ENCODE measurements at regions not wholly inside any gene's neighbourhood (a gene's known extent, or its start where the extent isn't known, plus 50 kb on each side); places are given as distances from the start of the nearest gene placed in this dataset.

DNA sequence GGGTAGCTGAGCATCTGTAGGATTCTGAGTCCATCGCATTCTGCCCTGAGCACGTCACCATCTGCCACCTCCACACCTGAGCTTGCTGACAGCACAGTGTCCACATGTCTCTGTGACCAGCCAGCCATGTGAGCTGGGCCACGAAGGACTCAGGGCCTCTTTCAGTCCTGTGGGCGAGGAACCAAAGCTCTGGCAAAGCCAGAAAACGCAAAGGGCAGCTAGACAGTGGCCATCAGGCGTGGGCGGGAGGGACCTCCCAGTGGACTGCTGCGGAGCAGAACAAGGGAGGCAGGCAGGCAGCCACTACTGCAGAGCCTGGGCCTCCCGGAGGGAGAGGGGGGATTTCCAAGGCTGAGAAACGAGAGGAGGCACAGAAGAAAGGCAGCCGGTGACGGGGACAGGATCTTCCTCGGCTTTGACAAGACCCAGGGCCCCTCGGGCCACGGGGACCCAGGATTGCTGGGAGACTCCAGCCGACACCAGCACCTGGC lies 274.6 kb upstream of the SALL3 start:
- Histone ChIP-seq H3K27ac (ENCODE audit: low read depth, low read length) (no peak overlapping the region), H3K9ac (ENCODE audit: low read depth, low read length) (no peak overlapping the region), H3K9me3 (ENCODE audit: control insufficient read depth, insufficient read depth, low read length) (peaks cover 8% of the 10 kb centered on the region; the same call in 1 of the 2 replicates), H3K4me1 (ENCODE audit: control insufficient read depth, insufficient read depth, low read length) (peaks cover 16% of the 10 kb centered on the region), H3K4me3 (ENCODE audit: low read depth, low read length) (no peak overlapping the region), H3K36me3 (ENCODE audit: control insufficient read depth, insufficient read depth, low read length) (no peaks in the 10 kb centered on the region), H3K27me3 (ENCODE audit: control insufficient read depth, insufficient read depth, low read length) (no peaks in the 10 kb centered on the region)

DNA sequence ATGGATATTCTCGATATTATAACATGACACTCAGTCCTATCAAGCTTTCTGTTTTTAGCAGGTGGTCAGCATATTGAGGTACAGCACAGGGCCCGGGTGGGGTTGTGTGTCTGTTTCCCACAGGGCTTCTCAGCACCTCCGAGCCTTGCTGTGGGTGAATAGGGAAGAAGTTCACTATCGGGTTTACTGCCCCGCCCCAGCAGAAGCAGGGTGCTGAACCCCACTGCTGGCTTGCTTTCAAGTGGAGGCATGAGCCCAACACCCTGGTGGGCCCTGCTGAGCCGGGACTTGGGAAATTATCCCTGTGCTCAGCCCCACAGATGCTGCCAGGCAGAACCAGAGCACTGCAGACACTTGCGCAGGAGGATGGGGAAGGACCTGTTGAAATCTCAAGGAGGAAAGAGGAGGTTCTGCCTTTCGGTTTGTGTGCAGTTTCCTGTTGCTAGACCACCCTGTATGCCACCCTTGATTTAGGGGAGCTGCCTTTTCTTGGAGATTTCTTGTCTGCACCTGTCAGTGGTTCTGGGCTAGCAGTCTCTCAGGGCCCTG lies 270.3 kb upstream of the SALL3 start:
- H3K4me3 ChIP-seq (ENCODE audit: low read depth, low read length), result no peak overlapping the region
- no peaks in the 10 kb centered on the region for H3K36me3 ChIP-seq (ENCODE audit: control insufficient read depth, insufficient read depth, low read length)
- no peaks in the 10 kb centered on the region for H3K27me3 ChIP-seq (ENCODE audit: control insufficient read depth, insufficient read depth, low read length)

DNA sequence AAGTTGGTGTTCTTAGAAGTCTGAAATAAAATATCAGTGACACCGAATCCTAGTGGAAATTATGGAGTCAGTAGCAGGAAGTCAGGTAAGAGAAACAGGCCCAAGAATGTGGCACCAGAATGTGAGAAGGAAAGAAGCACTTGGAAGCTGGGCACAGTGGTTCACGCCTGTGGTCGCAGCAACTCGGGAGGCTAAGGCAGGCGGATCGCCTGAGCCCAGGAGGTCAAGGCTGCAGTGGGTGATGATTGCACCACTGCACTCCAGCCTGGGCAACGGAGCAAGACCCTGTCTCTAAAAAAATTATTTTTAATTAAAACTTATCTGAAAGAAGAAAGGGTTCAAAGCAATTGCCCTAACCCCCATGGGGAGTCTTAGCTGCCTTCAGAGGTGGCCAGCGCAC lies 268.3 kb upstream of the SALL3 start:
- Histone ChIP-seq H3K9ac (ENCODE audit: low read depth, low read length) (no peak overlapping the region), H3K27ac (ENCODE audit: low read depth, low read length) (no peak overlapping the region), H3K9me3 (ENCODE audit: control insufficient read depth, insufficient read depth, low read length) (peaks cover 8% of the 10 kb centered on the region; the same call in 1 of the 2 replicates), H3K4me3 (ENCODE audit: low read depth, low read length) (no peak overlapping the region), H3K4me1 (ENCODE audit: control insufficient read depth, insufficient read depth, low read length) (no peaks in the 10 kb centered on the region), H3K36me3 (ENCODE audit: control insufficient read depth, insufficient read depth, low read length) (no peaks in the 10 kb centered on the region), H3K27me3 (ENCODE audit: control insufficient read depth, insufficient read depth, low read length) (no peaks in the 10 kb centered on the region)

More for the DNA sequence above, 270.3 kb upstream of the SALL3 start:
- no peak overlapping the region for H3K9ac ChIP-seq (ENCODE audit: low read depth, low read length)
- H3K4me1 ChIP-seq (ENCODE audit: control insufficient read depth, insufficient read depth, low read length), result no peaks in the 10 kb centered on the region
- no peak overlapping the region for H3K27ac ChIP-seq (ENCODE audit: low read depth, low read length)
- peaks cover 8% of the 10 kb centered on the region; the same call in 1 of the 2 replicates for H3K9me3 ChIP-seq (ENCODE audit: control insufficient read depth, insufficient read depth, low read length)

DNA sequence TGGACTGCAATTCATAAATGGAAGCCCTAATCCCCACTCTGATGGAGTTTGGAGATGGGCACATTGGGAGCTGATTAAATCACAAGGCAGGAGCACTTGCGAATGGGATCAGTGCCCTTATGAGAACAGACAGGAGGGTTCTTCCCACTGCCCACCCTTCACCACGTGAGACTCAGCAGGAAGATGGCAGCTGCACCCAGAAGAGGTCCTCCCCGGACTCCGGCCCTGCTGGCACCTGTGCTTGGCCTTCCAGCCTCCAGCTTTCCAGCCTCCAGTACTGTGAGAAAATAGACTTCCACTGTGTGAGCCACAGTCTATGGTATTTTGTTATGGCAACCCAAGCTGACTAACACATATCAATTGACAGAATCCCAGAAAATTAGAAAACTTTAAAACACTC lies 267.6 kb upstream of the SALL3 start:
- Histone ChIP-seq H3K27me3 (ENCODE audit: control insufficient read depth, insufficient read depth, low read length) (no peaks in the 10 kb centered on the region), H3K4me1 (ENCODE audit: control insufficient read depth, insufficient read depth, low read length) (no peaks in the 10 kb centered on the region), H3K9ac (ENCODE audit: low read depth, low read length) (no peak overlapping the region), H3K27ac (ENCODE audit: low read depth, low read length) (no peak overlapping the region), H3K4me3 (ENCODE audit: low read depth, low read length) (no peak overlapping the region), H3K9me3 (ENCODE audit: control insufficient read depth, insufficient read depth, low read length) (peaks cover 8% of the 10 kb centered on the region; the same call in 1 of the 2 replicates), H3K36me3 (ENCODE audit: control insufficient read depth, insufficient read depth, low read length) (no peaks in the 10 kb centered on the region)

DNA sequence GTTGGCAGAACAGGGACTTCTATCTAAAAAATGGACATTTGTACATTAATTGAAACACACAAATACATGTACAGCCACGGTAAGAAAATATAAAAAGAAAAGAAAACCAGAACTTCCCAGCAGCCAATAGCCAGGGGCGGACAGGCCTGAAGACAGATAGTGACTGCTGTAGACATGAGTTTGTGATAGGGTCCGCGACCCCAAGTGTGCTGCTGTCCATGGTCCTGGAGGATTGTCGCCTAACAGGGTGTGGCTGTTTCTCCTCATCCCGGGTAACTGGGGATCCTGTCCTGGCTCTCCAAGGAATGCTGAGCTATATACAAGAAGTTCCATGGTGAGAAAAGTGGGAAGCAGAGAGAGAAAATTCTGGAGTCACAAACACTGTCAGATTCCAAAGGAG lies 266.5 kb upstream of the SALL3 start:
- Histone ChIP-seq H3K9ac (ENCODE audit: low read depth, low read length) (no peak overlapping the region), H3K4me3 (ENCODE audit: low read depth, low read length) (no peak overlapping the region), H3K9me3 (ENCODE audit: control insufficient read depth, insufficient read depth, low read length) (peaks cover 7% of the 10 kb centered on the region; the same call in 1 of the 2 replicates), H3K27ac (ENCODE audit: low read depth, low read length) (no peak overlapping the region), H3K36me3 (ENCODE audit: control insufficient read depth, insufficient read depth, low read length) (no peaks in the 10 kb centered on the region), H3K4me1 (ENCODE audit: control insufficient read depth, insufficient read depth, low read length) (no peaks in the 10 kb centered on the region), H3K27me3 (ENCODE audit: control insufficient read depth, insufficient read depth, low read length) (no peaks in the 10 kb centered on the region)

DNA sequence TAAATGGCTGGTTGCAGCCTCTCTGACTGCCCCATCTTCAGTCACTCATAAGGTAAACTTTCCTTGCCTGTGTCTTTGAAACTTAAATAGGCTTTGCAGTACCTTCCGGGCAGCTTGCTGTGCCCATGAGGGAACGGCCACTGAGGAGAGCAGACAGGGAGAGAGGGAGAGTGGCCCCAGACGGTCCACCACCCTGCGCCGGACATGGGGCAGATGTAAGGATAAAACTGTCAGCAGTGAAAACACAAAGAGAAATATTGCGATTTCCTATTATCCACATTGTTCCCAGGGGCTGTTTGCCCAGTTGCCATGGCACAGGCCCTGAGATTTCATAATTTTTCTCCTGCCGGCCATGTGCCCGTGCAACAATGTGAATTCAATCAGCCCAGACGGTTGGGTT lies 265.9 kb upstream of the SALL3 start:
- Histone ChIP-seq H3K4me3 (ENCODE audit: low read depth, low read length) (no peak overlapping the region), H3K4me1 (ENCODE audit: control insufficient read depth, insufficient read depth, low read length) (no peaks in the 10 kb centered on the region), H3K9ac (ENCODE audit: low read depth, low read length) (no peak overlapping the region), H3K27ac (ENCODE audit: low read depth, low read length) (no peak overlapping the region), H3K36me3 (ENCODE audit: control insufficient read depth, insufficient read depth, low read length) (no peaks in the 10 kb centered on the region), H3K9me3 (ENCODE audit: control insufficient read depth, insufficient read depth, low read length) (peaks cover under 1% of the 10 kb centered on the region; the same call in 1 of the 2 replicates), H3K27me3 (ENCODE audit: control insufficient read depth, insufficient read depth, low read length) (no peaks in the 10 kb centered on the region)

DNA sequence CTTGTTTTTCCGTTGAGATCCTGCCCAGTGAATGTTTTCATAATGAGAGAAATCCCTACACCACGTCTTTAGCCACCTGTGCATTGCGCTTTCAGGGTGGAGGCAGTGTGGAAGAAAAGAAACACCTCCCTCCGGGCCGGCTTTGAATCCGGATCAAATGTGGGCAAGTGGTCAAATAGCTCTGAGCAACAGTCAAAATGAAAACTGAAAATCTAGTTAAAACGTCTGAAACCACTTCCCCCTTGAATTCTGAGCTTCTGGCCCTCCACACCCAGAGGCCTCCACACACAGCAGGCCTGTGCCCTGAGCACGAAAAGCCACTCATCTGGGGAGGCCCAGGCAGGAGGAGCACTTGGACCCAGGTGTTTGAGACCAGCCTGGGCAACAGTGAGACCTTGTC lies 263.6 kb upstream of the SALL3 start:
- Histone ChIP-seq H3K36me3 (ENCODE audit: control insufficient read depth, insufficient read depth, low read length) (no peaks in the 10 kb centered on the region), H3K27ac (ENCODE audit: low read depth, low read length) (no peak overlapping the region), H3K27me3 (ENCODE audit: control insufficient read depth, insufficient read depth, low read length) (no peaks in the 10 kb centered on the region), H3K4me1 (ENCODE audit: control insufficient read depth, insufficient read depth, low read length) (peaks cover 5% of the 10 kb centered on the region; the same call in 1 of the 2 replicates), H3K9ac (ENCODE audit: low read depth, low read length) (no peak overlapping the region), H3K9me3 (ENCODE audit: control insufficient read depth, insufficient read depth, low read length) (no peaks in the 10 kb centered on the region), H3K4me3 (ENCODE audit: low read depth, low read length) (no peak overlapping the region)

DNA sequence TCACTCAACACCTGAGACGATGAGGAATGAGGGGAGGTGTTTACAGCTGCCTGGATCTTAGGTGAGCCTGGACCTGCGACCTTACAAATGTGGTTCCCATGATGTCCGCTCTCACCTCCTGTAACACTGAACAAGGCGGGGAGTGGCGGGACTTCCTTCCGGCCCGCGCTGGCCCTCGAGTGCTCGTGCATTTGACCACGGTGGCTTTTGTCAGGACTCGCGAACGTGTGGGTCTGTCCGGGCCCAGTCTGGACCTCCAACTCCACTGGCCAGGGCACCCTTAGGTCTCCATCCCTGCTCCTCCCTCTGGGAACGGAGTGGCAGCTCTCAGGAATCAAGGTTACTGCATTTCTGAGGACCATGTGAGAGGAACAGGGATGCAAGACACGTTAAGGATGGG lies 263.0 kb upstream of the SALL3 start:
- H3K9me3 ChIP-seq (ENCODE audit: control insufficient read depth, insufficient read depth, low read length), result no peaks in the 10 kb centered on the region
- peaks cover 10% of the 10 kb centered on the region for H3K4me1 ChIP-seq (ENCODE audit: control insufficient read depth, insufficient read depth, low read length)
- H3K36me3 ChIP-seq (ENCODE audit: control insufficient read depth, insufficient read depth, low read length), result no peaks in the 10 kb centered on the region
- H3K27me3 ChIP-seq (ENCODE audit: control insufficient read depth, insufficient read depth, low read length), result no peaks in the 10 kb centered on the region
- no peak overlapping the region for H3K27ac ChIP-seq (ENCODE audit: low read depth, low read length)
- H3K9ac ChIP-seq (ENCODE audit: low read depth, low read length), result no peak overlapping the region
- no peak overlapping the region for H3K4me3 ChIP-seq (ENCODE audit: low read depth, low read length)

DNA sequence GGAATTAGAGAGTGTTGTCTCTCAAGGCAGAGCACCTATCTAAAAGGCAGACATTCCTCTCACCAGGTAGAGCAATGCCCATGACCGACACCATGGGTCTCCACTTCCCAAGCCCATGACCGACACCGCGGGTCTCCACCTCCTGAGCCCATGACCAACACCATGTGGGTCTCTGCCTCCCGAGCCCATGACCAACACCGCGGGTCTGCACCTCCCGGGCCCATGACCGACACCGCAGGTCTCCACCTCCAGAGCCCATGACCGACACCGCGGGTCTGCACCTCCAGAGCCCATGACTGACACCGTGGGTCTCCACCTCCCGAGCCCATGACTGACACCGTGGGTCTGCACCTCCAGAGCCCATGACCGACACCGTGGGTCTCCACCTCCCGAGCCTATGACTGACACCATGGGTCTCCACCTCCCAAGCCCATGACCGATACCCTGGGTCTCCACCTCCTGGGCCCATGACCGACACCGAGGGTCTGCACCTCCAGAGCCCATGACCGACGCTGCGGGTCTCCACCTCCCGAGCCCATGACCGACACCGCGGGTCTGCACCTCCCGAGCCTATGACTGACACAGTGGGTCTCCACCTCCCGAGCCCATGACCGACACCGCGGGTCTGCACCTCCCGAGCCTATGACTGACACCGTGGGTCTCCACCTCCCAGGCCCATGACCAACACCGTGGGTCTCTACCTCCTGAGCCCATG lies 262.4 kb upstream of the SALL3 start:
- Histone ChIP-seq H3K9ac (ENCODE audit: low read depth, low read length) (no peak overlapping the region), H3K27ac (ENCODE audit: low read depth, low read length) (no peak overlapping the region), H3K4me1 (ENCODE audit: control insufficient read depth, insufficient read depth, low read length) (peaks cover 17% of the 10 kb centered on the region), H3K27me3 (ENCODE audit: control insufficient read depth, insufficient read depth, low read length) (no peaks in the 10 kb centered on the region), H3K36me3 (ENCODE audit: control insufficient read depth, insufficient read depth, low read length) (no peaks in the 10 kb centered on the region), H3K4me3 (ENCODE audit: low read depth, low read length) (no peak overlapping the region), H3K9me3 (ENCODE audit: control insufficient read depth, insufficient read depth, low read length) (no peaks in the 10 kb centered on the region)

DNA sequence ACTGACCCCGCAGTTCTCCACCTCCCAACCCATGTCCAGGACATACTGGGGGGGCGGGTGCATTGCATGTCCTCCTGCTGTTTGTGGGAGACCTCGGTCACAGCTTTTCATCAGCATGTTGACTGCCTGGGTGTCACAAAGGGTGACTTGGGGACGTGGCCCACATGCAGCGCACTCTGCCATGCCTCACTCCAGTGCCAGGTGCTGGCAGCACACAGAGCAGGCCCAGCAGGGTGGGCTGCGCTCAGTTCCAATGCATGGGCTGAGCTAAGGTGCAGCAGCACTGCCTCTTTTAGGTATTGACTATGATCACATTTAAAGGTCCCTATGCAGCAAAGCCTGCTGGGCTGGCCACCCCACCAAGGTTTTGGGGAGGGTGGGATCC lies 261.9 kb upstream of the SALL3 start:
- peaks cover 22% of the 10 kb centered on the region for H3K4me1 ChIP-seq (ENCODE audit: control insufficient read depth, insufficient read depth, low read length)
- no peak overlapping the region for H3K9ac ChIP-seq (ENCODE audit: low read depth, low read length)
- H3K4me3 ChIP-seq (ENCODE audit: low read depth, low read length), result no peak overlapping the region
- no peaks in the 10 kb centered on the region for H3K9me3 ChIP-seq (ENCODE audit: control insufficient read depth, insufficient read depth, low read length)
- H3K27ac ChIP-seq (ENCODE audit: low read depth, low read length), result no peak overlapping the region
- H3K36me3 ChIP-seq (ENCODE audit: control insufficient read depth, insufficient read depth, low read length), result no peaks in the 10 kb centered on the region
- H3K27me3 ChIP-seq (ENCODE audit: control insufficient read depth, insufficient read depth, low read length), result no peaks in the 10 kb centered on the region

DNA sequence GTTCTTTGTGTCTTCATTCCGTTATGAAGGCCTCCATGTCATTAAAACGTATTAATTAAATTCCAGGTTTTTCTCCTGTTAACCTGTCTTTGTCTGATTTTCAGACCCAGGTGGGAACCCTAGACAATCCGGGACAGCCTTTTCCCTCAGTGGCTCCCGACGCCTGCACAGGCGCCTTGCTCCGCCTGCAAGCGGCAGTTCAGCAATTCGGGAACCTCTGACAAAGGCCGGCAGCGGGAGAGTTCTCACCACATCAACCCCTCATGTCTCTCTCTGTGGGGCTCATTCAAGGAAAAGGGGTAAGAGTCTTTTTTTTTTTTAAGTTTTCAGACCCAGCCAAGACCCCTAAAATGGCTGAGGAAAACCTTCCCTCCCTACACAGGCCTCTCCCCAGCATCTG lies 259.8 kb upstream of the SALL3 start:
- Histone ChIP-seq H3K9ac (ENCODE audit: low read depth, low read length) (no peak overlapping the region), H3K27me3 (ENCODE audit: control insufficient read depth, insufficient read depth, low read length) (no peaks in the 10 kb centered on the region), H3K4me3 (ENCODE audit: low read depth, low read length) (no peak overlapping the region), H3K9me3 (ENCODE audit: control insufficient read depth, insufficient read depth, low read length) (no peaks in the 10 kb centered on the region), H3K36me3 (ENCODE audit: control insufficient read depth, insufficient read depth, low read length) (no peaks in the 10 kb centered on the region), H3K27ac (ENCODE audit: low read depth, low read length) (no peak overlapping the region), H3K4me1 (ENCODE audit: control insufficient read depth, insufficient read depth, low read length) (peaks cover 40% of the 10 kb centered on the region)

All from HUES48 (cell line).